ENCODE measurements at regions not wholly inside any gene's neighbourhood (a gene's known extent, or its start where the extent isn't known, plus 50 kb on each side); places are given as distances from the start of the nearest gene placed in this dataset.

DNA sequence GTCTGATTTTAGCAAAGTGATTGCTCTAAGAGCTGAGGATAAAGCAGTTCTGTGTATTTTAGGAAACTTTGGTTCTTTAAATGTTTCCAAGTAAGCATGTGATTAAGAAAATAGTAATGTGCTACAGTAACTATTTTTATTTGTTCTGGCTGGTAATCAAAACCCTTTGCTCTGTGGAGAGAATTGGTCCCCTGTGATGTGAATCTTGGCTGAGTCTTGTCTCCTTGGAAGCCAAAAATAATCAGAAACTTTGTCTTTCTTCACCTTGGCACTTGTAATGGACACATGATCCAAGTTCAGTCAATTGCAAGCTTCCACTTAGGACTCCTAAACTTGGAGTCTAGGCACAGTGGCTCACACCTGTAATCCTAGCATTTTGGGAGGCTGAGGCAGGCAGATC is 422.7 kb upstream of the CDH20 start:
- DNase-seq (ENCODE audit: extremely low read depth in 1 of 4, low spot score in 3 of 4) (no peak), FAIRE-seq (no peak), ATAC-seq (no peak)
- H4K20me1 ChIP-seq (replicated peaks; ENCODE audit: control insufficient read depth, insufficient read depth, low read length), result no peaks in the 10 kb centered on the region
- H3K4me3 ChIP-seq, result no peak overlapping the region
- POLR2A ChIA-PET, result no interaction called here
- intact Hi-C loops (cut with micrococcal nuclease), result no loop called here
- no peaks in the 10 kb centered on the region for H3K27me3 ChIP-seq (ENCODE audit: control insufficient read depth in 2 of 2, insufficient read depth in 2 of 2, low read length in 2 of 2)
- no peaks in the 10 kb centered on the region for H3K9me1 ChIP-seq (ENCODE audit: control insufficient read depth, insufficient read depth, low read length)
- no peaks in the 10 kb centered on the region for H3K79me2 ChIP-seq (ENCODE audit: control insufficient read depth, insufficient read depth, low read length)
- no peak overlapping the region for H3K9ac ChIP-seq (ENCODE audit: insufficient read depth in 1 of 2, low read depth in 2 of 2, low read length in 2 of 2)
- BruUV-seq (replicated peaks), result no TSS peak
- CTCF ChIA-PET (ENCODE audit: low intra/inter-chr PET ratio), result no interaction called here
- H3K27ac ChIP-seq (ENCODE audit: extremely low read depth, low read depth, low read length), result no peak overlapping the region
- no peaks in the 10 kb centered on the region for H3K36me3 ChIP-seq (ENCODE audit: control insufficient read depth, insufficient read depth, low read length)
- no peaks in the 10 kb centered on the region for H3K9me3 ChIP-seq (replicated peaks; ENCODE audit: control insufficient read depth, insufficient read depth, low read depth, low read length)
- no peaks in the 10 kb centered on the region for H3K4me1 ChIP-seq (replicated peaks in 1 of 2; ENCODE audit: control insufficient read depth in 2 of 2, insufficient read depth in 2 of 2, low read length in 2 of 2)
- no peak for TF ChIP-seq ZNF707 (CRISPR knock-in tag; conservative IDR thresholded peaks at IDR 0.05)
- TF ChIP-seq FOS (IDR thresholded peaks at IDR 0.05; ENCODE audit: extremely low read depth, insufficient read length), result no peak
- TF ChIP-seq JUNB (CRISPR knock-in tag; conservative IDR thresholded peaks at IDR 0.05), result no peak
- no peak for TF ChIP-seq SREBF2 (CRISPR knock-in tag; IDR thresholded peaks at IDR 0.05)
- TF ChIP-seq CC2D1A (IDR thresholded peaks at IDR 0.05), result no peak
- TF ChIP-seq CBFA2T3 (IDR thresholded peaks at IDR 0.05), result no peak
- TF ChIP-seq ZNF121 (CRISPR knock-in tag; conservative IDR thresholded peaks at IDR 0.05), result no peak
- TF ChIP-seq FOXK2 (conservative IDR thresholded peaks at IDR 0.05 in 1 of 2, IDR thresholded peaks at IDR 0.05 in 1 of 2; ENCODE audit: low read depth in 2 of 2), result no peak
- in situ Hi-C loops (cut with MboI), result no loop called here
- no peak overlapping the region for H3K4me2 ChIP-seq (ENCODE audit: insufficient read depth, low read length)
- H2AFZ ChIP-seq (ENCODE audit: low read depth, low read length), result no peak overlapping the region

DNA sequence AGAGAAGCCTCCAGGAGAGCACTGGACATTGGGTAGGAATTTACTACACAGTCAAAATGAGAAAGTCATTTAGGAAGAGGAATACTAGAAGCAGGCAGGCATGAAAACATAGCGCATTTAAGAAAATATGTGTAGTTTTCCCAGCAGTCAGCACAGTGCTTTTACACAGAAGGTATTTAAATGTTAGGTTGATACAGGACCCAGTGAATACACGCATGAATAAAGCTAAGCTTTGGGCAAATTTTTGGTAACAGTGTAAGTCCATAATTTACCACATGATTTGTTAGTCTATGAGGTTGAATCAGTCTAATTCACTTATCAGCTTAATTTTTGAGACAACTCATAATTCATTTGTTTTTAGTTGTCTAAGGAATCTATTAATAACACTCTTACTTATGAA is 421.7 kb upstream of the CDH20 start:
- Histone ChIP-seq H3K9me3 (replicated peaks; ENCODE audit: control insufficient read depth, insufficient read depth, low read depth, low read length) (no peaks in the 10 kb centered on the region), H3K4me1 (replicated peaks in 1 of 2; ENCODE audit: control insufficient read depth in 2 of 2, insufficient read depth in 2 of 2, low read length in 2 of 2) (no peaks in the 10 kb centered on the region), H2AFZ (ENCODE audit: low read depth, low read length) (no peak overlapping the region), H3K36me3 (ENCODE audit: control insufficient read depth, insufficient read depth, low read length) (no peaks in the 10 kb centered on the region), H3K9ac (ENCODE audit: insufficient read depth in 1 of 2, low read depth in 2 of 2, low read length in 2 of 2) (no peak overlapping the region), H3K27ac (ENCODE audit: extremely low read depth, low read depth, low read length) (no peak overlapping the region), H3K4me3 (no peak overlapping the region), H3K79me2 (ENCODE audit: control insufficient read depth, insufficient read depth, low read length) (no peaks in the 10 kb centered on the region), H3K9me1 (ENCODE audit: control insufficient read depth, insufficient read depth, low read length) (no peaks in the 10 kb centered on the region), H3K27me3 (ENCODE audit: control insufficient read depth in 2 of 2, insufficient read depth in 2 of 2, low read length in 2 of 2) (no peaks in the 10 kb centered on the region), H3K4me2 (ENCODE audit: insufficient read depth, low read length) (no peak overlapping the region), H4K20me1 (replicated peaks; ENCODE audit: control insufficient read depth, insufficient read depth, low read length) (no peaks in the 10 kb centered on the region)
- intact Hi-C loops (cut with micrococcal nuclease) (no loop called here), in situ Hi-C loops (cut with MboI) (no loop called here)
- FAIRE-seq, result no peak
- no peak for DNase-seq (ENCODE audit: extremely low read depth in 1 of 4, low spot score in 3 of 4)
- CTCF ChIA-PET (ENCODE audit: low intra/inter-chr PET ratio), result no interaction called here
- no peak for ATAC-seq
- no TSS peak for BruUV-seq (replicated peaks)
- POLR2A ChIA-PET, result interaction anchor here (0.6 kb wide), 1 partner anchor 365 kb away, joined by 3 read pairs; no protein-coding TSS in a partner anchor
- WGBS (ENCODE audit: insufficient coverage, low coverage, missing lambda C conversion rate), result 10% methylated on average over 2 of the region's 2 CpGs
- TF ChIP-seq CEBPB (tag; IDR thresholded peaks at IDR 0.05) (no peak), U2AF1 (optimal IDR thresholded peaks at IDR 0.05; ENCODE audit: low read depth, low read length) (no peak), MTA3 (IDR thresholded peaks at IDR 0.05; ENCODE audit: borderline replicate concordance) (no peak), HNRNPL (IDR thresholded peaks at IDR 0.05; ENCODE audit: low read depth, low read length) (no peak), ZNF444 (CRISPR knock-in tag; IDR thresholded peaks at IDR 0.05) (no peak), NBN (IDR thresholded peaks at IDR 0.05; ENCODE audit: low read depth) (no peak), ZNF354B (CRISPR knock-in tag; IDR thresholded peaks at IDR 0.05) (no peak), ZKSCAN1 (IDR thresholded peaks at IDR 0.05; ENCODE audit: low read depth, low read length) (no peak), RHOXF2B (CRISPR knock-in tag; conservative IDR thresholded peaks at IDR 0.05) (no peak), BRD9 (IDR thresholded peaks at IDR 0.05; ENCODE audit: low read depth, partially characterized antibody) (no peak)
- TF ChIP-seq, protein P1, sequence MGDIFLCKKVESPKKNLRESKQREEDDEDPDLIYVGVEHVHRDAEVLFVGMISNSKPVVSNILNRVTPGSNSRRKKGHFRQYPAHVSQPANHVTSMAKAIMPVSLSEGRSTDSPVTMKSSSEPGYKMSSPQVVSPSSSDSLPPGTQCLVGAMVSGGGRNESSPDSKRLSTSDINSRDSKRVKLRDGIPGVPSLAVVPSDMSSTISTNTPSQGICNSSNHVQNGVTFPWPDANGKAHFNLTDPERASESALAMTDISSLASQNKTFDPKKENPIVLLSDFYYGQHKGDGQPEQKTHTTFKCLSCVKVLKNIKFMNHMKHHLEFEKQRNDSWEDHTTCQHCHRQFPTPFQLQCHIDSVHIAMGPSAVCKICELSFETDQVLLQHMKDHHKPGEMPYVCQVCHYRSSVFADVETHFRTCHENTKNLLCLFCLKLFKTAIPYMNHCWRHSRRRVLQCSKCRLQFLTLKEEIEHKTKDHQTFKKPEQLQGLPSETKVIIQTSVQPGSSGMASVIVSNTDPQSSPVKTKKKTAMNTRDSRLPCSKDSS (IDR thresholded peaks at IDR 0.05; ENCODE audit: low read depth, partially characterized antibody), result no peak
- TF ChIP-seq, protein P2, sequence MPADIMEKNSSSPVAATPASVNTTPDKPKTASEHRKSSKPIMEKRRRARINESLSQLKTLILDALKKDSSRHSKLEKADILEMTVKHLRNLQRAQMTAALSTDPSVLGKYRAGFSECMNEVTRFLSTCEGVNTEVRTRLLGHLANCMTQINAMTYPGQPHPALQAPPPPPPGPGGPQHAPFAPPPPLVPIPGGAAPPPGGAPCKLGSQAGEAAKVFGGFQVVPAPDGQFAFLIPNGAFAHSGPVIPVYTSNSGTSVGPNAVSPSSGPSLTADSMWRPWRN (IDR thresholded peaks at IDR 0.05; ENCODE audit: low read depth), result no peak
